Cardiac muscle cell (in vitro differentiated cells and primary cell): ENCODE measurements at regions not wholly inside any gene's neighbourhood (a gene's known extent, or its start where the extent isn't known, plus 50 kb on each side); places are given as distances from the start of the nearest gene placed in this dataset.

Source experiments
- DNase-seq, 2 donors: peaks; one replicate each; pipeline versions ENCODE4 v3.0.0 to v3.0.0-alpha.2; 2010 to 2017; ENCODE audit warnings: low read depth in 1 of 2, low spot score in 1 of 2
- H3K27ac ChIP-seq: fragments of 200-600 bp; sonication (generic); 2 replicates; pipeline ENCODE4 v1.5.1; 2016
- H3K27me3 ChIP-seq: fragments of 200-600 bp; sonication (generic); 2 replicates; pipeline ENCODE4 v1.6.0; 2016; ENCODE audit warnings: control low read depth
- H3K36me3 ChIP-seq: fragments of 200-600 bp; sonication (generic); 2 replicates; pipeline ENCODE4 v1.5.1; 2016; ENCODE audit warnings: control low read depth
- H3K4me1 ChIP-seq: fragments of 200-600 bp; sonication (generic); 2 replicates; pipeline ENCODE4 v1.8.1; 2017; ENCODE audit warnings: low read depth, mild to moderate bottlenecking, mixed run types
- H3K4me3 ChIP-seq: fragments of 200-600 bp; sonication (generic); 2 replicates; pipeline ENCODE4 v1.5.1; 2016; ENCODE audit warnings: mild to moderate bottlenecking
- H3K9me3 ChIP-seq: fragments of 200-600 bp; sonication (generic); 2 replicates; pipeline ENCODE4 v1.5.1; 2017; ENCODE audit warnings: low read depth, mild to moderate bottlenecking, control low read depth
- TF ChIP-seq, protein P1 (sequence below): IDR thresholded peaks from 2 replicates; pipeline ENCODE4 v1.5.1; 2012; ENCODE audit warnings: low read depth, mild to moderate bottlenecking, low read length

DNA sequence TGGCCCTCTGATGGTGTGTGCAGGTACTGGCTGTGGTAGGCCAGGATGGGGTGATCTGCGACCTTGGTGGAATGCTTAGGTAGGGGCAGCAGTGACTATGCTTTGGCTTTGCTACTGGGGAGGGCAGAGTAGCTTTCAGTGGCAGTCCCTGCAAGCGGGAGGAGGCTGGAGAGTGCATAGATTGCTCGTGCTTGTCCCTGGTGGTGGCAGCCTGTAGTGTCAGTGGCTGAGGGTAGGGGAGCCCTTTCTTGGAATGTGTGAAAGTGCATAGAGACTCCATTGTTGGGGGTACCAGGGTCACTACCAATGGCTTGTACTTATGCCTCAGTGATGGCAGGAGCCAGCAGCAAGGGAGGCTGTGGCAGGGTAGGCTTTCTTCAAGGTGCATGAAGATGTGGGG lies 582.6 kb downstream of the MRPL39 start:
- no peak overlapping the region for H3K4me3 ChIP-seq
- no peaks in the 10 kb centered on the region for H3K27me3 ChIP-seq
- H3K36me3 ChIP-seq, result no peaks in the 10 kb centered on the region
- no peaks in the 10 kb centered on the region for H3K4me1 ChIP-seq
- H3K9me3 ChIP-seq, result no peaks in the 10 kb centered on the region
- H3K27ac ChIP-seq, result no peak overlapping the region
- no peak for DNase-seq
- TF ChIP-seq, protein P1, sequence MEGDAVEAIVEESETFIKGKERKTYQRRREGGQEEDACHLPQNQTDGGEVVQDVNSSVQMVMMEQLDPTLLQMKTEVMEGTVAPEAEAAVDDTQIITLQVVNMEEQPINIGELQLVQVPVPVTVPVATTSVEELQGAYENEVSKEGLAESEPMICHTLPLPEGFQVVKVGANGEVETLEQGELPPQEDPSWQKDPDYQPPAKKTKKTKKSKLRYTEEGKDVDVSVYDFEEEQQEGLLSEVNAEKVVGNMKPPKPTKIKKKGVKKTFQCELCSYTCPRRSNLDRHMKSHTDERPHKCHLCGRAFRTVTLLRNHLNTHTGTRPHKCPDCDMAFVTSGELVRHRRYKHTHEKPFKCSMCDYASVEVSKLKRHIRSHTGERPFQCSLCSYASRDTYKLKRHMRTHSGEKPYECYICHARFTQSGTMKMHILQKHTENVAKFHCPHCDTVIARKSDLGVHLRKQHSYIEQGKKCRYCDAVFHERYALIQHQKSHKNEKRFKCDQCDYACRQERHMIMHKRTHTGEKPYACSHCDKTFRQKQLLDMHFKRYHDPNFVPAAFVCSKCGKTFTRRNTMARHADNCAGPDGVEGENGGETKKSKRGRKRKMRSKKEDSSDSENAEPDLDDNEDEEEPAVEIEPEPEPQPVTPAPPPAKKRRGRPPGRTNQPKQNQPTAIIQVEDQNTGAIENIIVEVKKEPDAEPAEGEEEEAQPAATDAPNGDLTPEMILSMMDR, result no peak

- no peaks in the 10 kb centered on the region for H3K36me3 ChIP-seq
- no peak overlapping the region for H3K27ac ChIP-seq
- no peaks in the 10 kb centered on the region for H3K9me3 ChIP-seq
- H3K4me1 ChIP-seq, result no peaks in the 10 kb centered on the region
- DNase-seq, result no peak
- no peaks in the 10 kb centered on the region for H3K27me3 ChIP-seq
- TF ChIP-seq, protein P1, result no peak
- no peak overlapping the region for H3K4me3 ChIP-seq
These were observed 601.9 kb downstream of the MRPL39 start for GRCh38 chr21:25005388-25005787.

- Histone ChIP-seq H3K4me3 (no peak overlapping the region), H3K27me3 (no peaks in the 10 kb centered on the region), H3K4me1 (no peaks in the 10 kb centered on the region), H3K9me3 (no peaks in the 10 kb centered on the region), H3K27ac (no peak overlapping the region), H3K36me3 (no peaks in the 10 kb centered on the region)
- no peak for DNase-seq
- TF ChIP-seq, protein P1, result no peak
These were observed 604.6 kb downstream of the MRPL39 start for GRCh38 chr21:25002676-25003075.

GRCh38 chr21:24995216-24995615 lies 612.1 kb downstream of the MRPL39 start:
- Histone ChIP-seq H3K36me3 (no peaks in the 10 kb centered on the region), H3K27ac (peak overlapping the region; percentile 14), H3K4me3 (no peak overlapping the region), H3K9me3 (no peaks in the 10 kb centered on the region), H3K27me3 (no peaks in the 10 kb centered on the region), H3K4me1 (no peaks in the 10 kb centered on the region)
- TF ChIP-seq, protein P1, result no peak
- peak in 1 of 2 donors; percentile 2 for DNase-seq

DNA sequence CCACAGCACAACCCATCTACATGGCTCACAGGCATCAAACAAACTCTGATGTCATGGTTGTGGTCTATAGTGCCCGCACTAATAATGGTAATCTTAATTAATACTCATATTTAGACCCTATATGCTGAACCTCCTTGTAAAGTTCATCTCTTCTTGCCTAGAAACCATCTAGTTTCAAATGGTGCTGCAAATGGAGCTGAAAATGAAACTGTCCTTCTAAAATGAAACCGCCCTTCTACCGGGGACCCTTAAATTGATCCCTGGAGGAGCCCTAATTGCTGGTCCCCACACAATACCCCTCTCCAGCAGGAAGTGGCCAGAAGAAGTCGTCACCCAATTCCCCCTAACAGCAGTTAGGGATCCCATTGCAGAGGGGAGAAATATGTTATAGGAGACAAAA lies 612.6 kb downstream of the MRPL39 start:
- Histone ChIP-seq H3K36me3 (no peaks in the 10 kb centered on the region), H3K4me3 (no peak overlapping the region), H3K27ac (no peak overlapping the region), H3K4me1 (no peaks in the 10 kb centered on the region), H3K9me3 (no peaks in the 10 kb centered on the region), H3K27me3 (no peaks in the 10 kb centered on the region)
- no peak for DNase-seq
- TF ChIP-seq, protein P1, result no peak

DNA sequence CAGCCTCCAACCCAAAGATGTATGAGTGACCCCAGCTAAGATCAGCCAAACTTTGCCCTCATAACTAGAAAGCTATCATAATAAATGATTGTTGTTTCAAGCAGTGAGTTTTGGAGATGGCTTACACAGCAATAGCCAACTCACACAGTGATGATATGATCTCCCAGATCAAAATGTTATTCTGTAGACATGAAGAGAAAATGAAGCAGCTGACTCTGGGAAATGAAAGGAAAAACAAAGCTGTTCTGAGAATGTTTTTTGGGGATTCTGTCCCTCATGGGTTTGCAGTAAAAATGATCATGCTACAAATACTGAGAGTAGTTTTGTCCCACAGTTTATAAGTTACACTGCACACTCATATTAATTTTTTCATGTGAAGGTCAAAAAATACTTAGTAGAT lies 617.8 kb downstream of the MRPL39 start:
- DNase-seq, result no peak
- Histone ChIP-seq H3K9me3 (no peaks in the 10 kb centered on the region), H3K4me1 (no peaks in the 10 kb centered on the region), H3K36me3 (no peaks in the 10 kb centered on the region), H3K27me3 (no peaks in the 10 kb centered on the region), H3K27ac (no peak overlapping the region), H3K4me3 (no peak overlapping the region)
- TF ChIP-seq, protein P1, result no peak
